Duodenal mucosa (tissue), 2 donors: ENCODE measurements at regions not wholly inside any gene's neighbourhood (a gene's known extent, or its start where the extent isn't known, plus 50 kb on each side); places are given as distances from the start of the nearest gene placed in this dataset.
"Not testable (repeated sequence)": the region's sequence is repeated elsewhere in the genome, so short reads cannot be mapped to it uniquely, and the experiment has no call there.

ENCODE experiments used
- H3K27ac ChIP-seq: one replicate; pipeline ENCODE4 v1.7.0; 2013; ENCODE audit warnings: low read depth, low read length
- H3K27me3 ChIP-seq, 2 donors: one replicate each; pipeline ENCODE4 v1.7.0; 2013; ENCODE audit warnings: low read length in 2 of 2, control low read depth in 1 of 2; ENCODE audit not compliant: insufficient read depth in 2 of 2, control insufficient read depth in 1 of 2
- H3K36me3 ChIP-seq, 2 donors: one replicate each; pipeline ENCODE4 v1.7.0; 2013; ENCODE audit warnings: low read length in 2 of 2, control low read depth in 1 of 2; ENCODE audit not compliant: insufficient read depth in 2 of 2, control insufficient read depth in 1 of 2
- H3K4me1 ChIP-seq, 2 donors: one replicate each; pipeline ENCODE4 v1.7.0; 2013; ENCODE audit warnings: low read length in 2 of 2, control low read depth in 1 of 2; ENCODE audit not compliant: insufficient read depth in 2 of 2, control insufficient read depth in 1 of 2
- H3K4me3 ChIP-seq, 2 donors: one replicate each; pipeline ENCODE4 v1.7.0; 2013; ENCODE audit warnings: low read length in 2 of 2, low read depth in 1 of 2
- H3K9ac ChIP-seq, 2 donors: one replicate each; pipeline ENCODE4 v1.7.0; 2013; ENCODE audit warnings: low read length in 2 of 2, low read depth in 1 of 2
- H3K9me3 ChIP-seq, 2 donors: one replicate each; pipeline ENCODE4 v1.7.0; 2013; ENCODE audit warnings: low read length in 2 of 2, control low read depth in 1 of 2; ENCODE audit not compliant: control insufficient read depth in 1 of 2

GRCh38 chr17:70523426-70523825 is 354.1 kb downstream of the KCNJ2 start:
- H3K4me1 ChIP-seq: peaks cover 0 to 5% of the 10 kb centered on the region in 2 donors
- H3K4me3 ChIP-seq: no peak overlapping the region
- no peaks in the 10 kb centered on the region for H3K27me3 ChIP-seq
- no peaks in the 10 kb centered on the region for H3K36me3 ChIP-seq
- H3K27ac ChIP-seq: no peak overlapping the region
- H3K9me3 ChIP-seq: no peaks in the 10 kb centered on the region
- H3K9ac ChIP-seq: no peak overlapping the region

- H3K9ac ChIP-seq, H3K36me3 ChIP-seq, H3K4me1 ChIP-seq, H3K9me3 ChIP-seq, H3K27ac ChIP-seq, H3K27me3 ChIP-seq, H3K4me3 ChIP-seq: not testable (repeated sequence)
These were observed 355.7 kb downstream of the KCNJ2 start for GRCh38 chr17:70525035-70525434.

GRCh38 chr17:70525961-70526360 is 356.6 kb downstream of the KCNJ2 start:
- Histone ChIP-seq H3K4me1 (peaks cover 0 to 5% of the 10 kb centered on the region in 2 donors), H3K36me3 (no peaks in the 10 kb centered on the region), H3K4me3 (no peak overlapping the region), H3K9ac (no peak overlapping the region), H3K27me3 (no peaks in the 10 kb centered on the region), H3K27ac (no peak overlapping the region), H3K9me3 (no peaks in the 10 kb centered on the region)

GRCh38 chr17:70527364-70527888 is 358.1 kb downstream of the KCNJ2 start:
- no peak overlapping the region for H3K4me3 ChIP-seq
- H3K9ac ChIP-seq: no peak overlapping the region
- no peaks in the 10 kb centered on the region for H3K4me1 ChIP-seq
- H3K36me3 ChIP-seq: no peaks in the 10 kb centered on the region
- no peaks in the 10 kb centered on the region for H3K27me3 ChIP-seq
- H3K9me3 ChIP-seq: no peaks in the 10 kb centered on the region
- H3K27ac ChIP-seq: no peak overlapping the region

GRCh38 chr17:70533427-70533826 is 364.1 kb downstream of the KCNJ2 start:
- H3K27me3 ChIP-seq: no peaks in the 10 kb centered on the region
- H3K4me1 ChIP-seq: no peaks in the 10 kb centered on the region
- no peak overlapping the region for H3K27ac ChIP-seq
- H3K36me3 ChIP-seq: no peaks in the 10 kb centered on the region
- H3K9me3 ChIP-seq: no peaks in the 10 kb centered on the region
- no peak overlapping the region for H3K4me3 ChIP-seq
- no peak overlapping the region for H3K9ac ChIP-seq

- Histone ChIP-seq H3K4me1 (no peaks in the 10 kb centered on the region), H3K27me3 (no peaks in the 10 kb centered on the region), H3K36me3 (no peaks in the 10 kb centered on the region), H3K9me3 (no peaks in the 10 kb centered on the region), H3K9ac (no peak overlapping the region), H3K27ac (no peak overlapping the region), H3K4me3 (no peak overlapping the region)
These were observed 366.7 kb downstream of the KCNJ2 start for GRCh38 chr17:70535986-70536385.

- Histone ChIP-seq H3K4me1 (no peaks in the 10 kb centered on the region), H3K36me3 (no peaks in the 10 kb centered on the region), H3K27me3 (no peaks in the 10 kb centered on the region), H3K9me3 (no peaks in the 10 kb centered on the region), H3K27ac (no peak overlapping the region), H3K4me3 (no peak overlapping the region), H3K9ac (no peak overlapping the region)
These were observed 370.0 kb downstream of the KCNJ2 start for GRCh38 chr17:70539132-70539924.

- Histone ChIP-seq H3K27me3 (no peaks in the 10 kb centered on the region), H3K27ac (no peak overlapping the region), H3K36me3 (no peaks in the 10 kb centered on the region), H3K4me1 (no peaks in the 10 kb centered on the region), H3K9ac (no peak overlapping the region), H3K9me3 (no peaks in the 10 kb centered on the region), H3K4me3 (no peak overlapping the region)
These were observed 373.5 kb downstream of the KCNJ2 start for GRCh38 chr17:70542876-70543275.

GRCh38 chr17:70544317-70544716 is 375.0 kb downstream of the KCNJ2 start:
- H3K9ac ChIP-seq: no peak overlapping the region
- H3K36me3 ChIP-seq: no peaks in the 10 kb centered on the region
- H3K9me3 ChIP-seq: no peaks in the 10 kb centered on the region
- no peak overlapping the region for H3K4me3 ChIP-seq
- no peaks in the 10 kb centered on the region for H3K4me1 ChIP-seq
- no peaks in the 10 kb centered on the region for H3K27me3 ChIP-seq
- no peak overlapping the region for H3K27ac ChIP-seq

GRCh38 chr17:70552230-70552981 is 383.1 kb downstream of the KCNJ2 start:
- Histone ChIP-seq H3K4me1 (no peaks in the 10 kb centered on the region), H3K9me3 (no peaks in the 10 kb centered on the region), H3K36me3 (no peaks in the 10 kb centered on the region), H3K27me3 (no peaks in the 10 kb centered on the region), H3K9ac (no peak overlapping the region), H3K4me3 (no peak overlapping the region), H3K27ac (no peak overlapping the region)
